ENCODE measurements at regions not wholly inside any gene's neighbourhood (a gene's known extent, or its start where the extent isn't known, plus 50 kb on each side); places are given as distances from the start of the nearest gene placed in this dataset.

- no peak overlapping the region for H3K9ac ChIP-seq (ENCODE audit: low read length)
Observed at GRCh38 chr13:63880705-63881104, 2465.1 kb upstream of the PCDH20 start.

GRCh38 chr13:63873936-63874335 is 2458.3 kb upstream of the PCDH20 start:
- no peaks in the 10 kb centered on the region for H3K4me1 ChIP-seq (ENCODE audit: control insufficient read depth, low read depth, low read length)
- H3K9me3 ChIP-seq (ENCODE audit: control insufficient read depth, low read depth, low read length) = no peaks in the 10 kb centered on the region
- H3K9ac ChIP-seq (ENCODE audit: low read length) = no peak overlapping the region
- H3K27me3 ChIP-seq (ENCODE audit: control insufficient read depth, insufficient read depth, low read length) = no peaks in the 10 kb centered on the region
- no peaks in the 10 kb centered on the region for H3K36me3 ChIP-seq (ENCODE audit: control insufficient read depth, low read depth, low read length)
- H3K4me3 ChIP-seq (ENCODE audit: low read length) = no peak overlapping the region
- H3K27ac ChIP-seq (ENCODE audit: low read length) = no peak overlapping the region

More at GRCh38 chr13:63880705-63881104, 2465.1 kb upstream of the PCDH20 start:
- Histone ChIP-seq H3K4me1 (ENCODE audit: control insufficient read depth, low read depth, low read length) (no peaks in the 10 kb centered on the region), H3K9me3 (ENCODE audit: control insufficient read depth, low read depth, low read length) (peaks cover 14% of the 10 kb centered on the region), H3K4me3 (ENCODE audit: low read length) (no peak overlapping the region), H3K36me3 (ENCODE audit: control insufficient read depth, low read depth, low read length) (no peaks in the 10 kb centered on the region), H3K27me3 (ENCODE audit: control insufficient read depth, insufficient read depth, low read length) (no peaks in the 10 kb centered on the region), H3K27ac (ENCODE audit: low read length) (no peak overlapping the region)

GRCh38 chr13:63864171-63864902 is 2448.7 kb upstream of the PCDH20 start:
- H3K36me3 ChIP-seq (ENCODE audit: control insufficient read depth, low read depth, low read length) = no peaks in the 10 kb centered on the region
- no peaks in the 10 kb centered on the region for H3K9me3 ChIP-seq (ENCODE audit: control insufficient read depth, low read depth, low read length)
- H3K9ac ChIP-seq (ENCODE audit: low read length) = no peak overlapping the region
- no peak overlapping the region for H3K27ac ChIP-seq (ENCODE audit: low read length)
- H3K27me3 ChIP-seq (ENCODE audit: control insufficient read depth, insufficient read depth, low read length) = no peaks in the 10 kb centered on the region
- no peak overlapping the region for H3K4me3 ChIP-seq (ENCODE audit: low read length)
- no peaks in the 10 kb centered on the region for H3K4me1 ChIP-seq (ENCODE audit: control insufficient read depth, low read depth, low read length)

GRCh38 chr13:63855457-63856118 is 2439.9 kb upstream of the PCDH20 start:
- Histone ChIP-seq H3K4me3 (ENCODE audit: low read length) (no peak overlapping the region), H3K9ac (ENCODE audit: low read length) (no peak overlapping the region), H3K9me3 (ENCODE audit: control insufficient read depth, low read depth, low read length) (no peaks in the 10 kb centered on the region), H3K36me3 (ENCODE audit: control insufficient read depth, low read depth, low read length) (no peaks in the 10 kb centered on the region), H3K27me3 (ENCODE audit: control insufficient read depth, insufficient read depth, low read length) (no peaks in the 10 kb centered on the region), H3K27ac (ENCODE audit: low read length) (no peak overlapping the region), H3K4me1 (ENCODE audit: control insufficient read depth, low read depth, low read length) (no peaks in the 10 kb centered on the region)

GRCh38 chr13:63853816-63854215 is 2438.2 kb upstream of the PCDH20 start:
- no peaks in the 10 kb centered on the region for H3K4me1 ChIP-seq (ENCODE audit: control insufficient read depth, low read depth, low read length)
- H3K27ac ChIP-seq (ENCODE audit: low read length) = no peak overlapping the region
- H3K4me3 ChIP-seq (ENCODE audit: low read length) = no peak overlapping the region
- H3K9ac ChIP-seq (ENCODE audit: low read length) = no peak overlapping the region
- H3K36me3 ChIP-seq (ENCODE audit: control insufficient read depth, low read depth, low read length) = no peaks in the 10 kb centered on the region
- H3K9me3 ChIP-seq (ENCODE audit: control insufficient read depth, low read depth, low read length) = no peaks in the 10 kb centered on the region
- H3K27me3 ChIP-seq (ENCODE audit: control insufficient read depth, insufficient read depth, low read length) = no peaks in the 10 kb centered on the region

- H3K9ac ChIP-seq (ENCODE audit: low read length) = no peak overlapping the region
- H3K4me3 ChIP-seq (ENCODE audit: low read length) = no peak overlapping the region
- H3K9me3 ChIP-seq (ENCODE audit: control insufficient read depth, low read depth, low read length) = no peaks in the 10 kb centered on the region
- H3K36me3 ChIP-seq (ENCODE audit: control insufficient read depth, low read depth, low read length) = no peaks in the 10 kb centered on the region
- H3K27me3 ChIP-seq (ENCODE audit: control insufficient read depth, insufficient read depth, low read length) = no peaks in the 10 kb centered on the region
- H3K4me1 ChIP-seq (ENCODE audit: control insufficient read depth, low read depth, low read length) = no peaks in the 10 kb centered on the region
- H3K27ac ChIP-seq (ENCODE audit: low read length) = no peak overlapping the region
Observed at GRCh38 chr13:63851526-63851925, 2435.9 kb upstream of the PCDH20 start.

GRCh38 chr13:63843766-63844699 is 2428.4 kb upstream of the PCDH20 start:
- Histone ChIP-seq H3K36me3 (ENCODE audit: control insufficient read depth, low read depth, low read length) (no peaks in the 10 kb centered on the region), H3K4me1 (ENCODE audit: control insufficient read depth, low read depth, low read length) (no peaks in the 10 kb centered on the region), H3K27ac (ENCODE audit: low read length) (no peak overlapping the region), H3K4me3 (ENCODE audit: low read length) (no peak overlapping the region), H3K9me3 (ENCODE audit: control insufficient read depth, low read depth, low read length) (no peaks in the 10 kb centered on the region), H3K9ac (ENCODE audit: low read length) (no peak overlapping the region), H3K27me3 (ENCODE audit: control insufficient read depth, insufficient read depth, low read length) (no peaks in the 10 kb centered on the region)

- no peak overlapping the region for H3K27ac ChIP-seq (ENCODE audit: low read length)
- no peak overlapping the region for H3K4me3 ChIP-seq (ENCODE audit: low read length)
- no peaks in the 10 kb centered on the region for H3K36me3 ChIP-seq (ENCODE audit: control insufficient read depth, low read depth, low read length)
- H3K9me3 ChIP-seq (ENCODE audit: control insufficient read depth, low read depth, low read length) = no peaks in the 10 kb centered on the region
- H3K4me1 ChIP-seq (ENCODE audit: control insufficient read depth, low read depth, low read length) = no peaks in the 10 kb centered on the region
- H3K9ac ChIP-seq (ENCODE audit: low read length) = no peak overlapping the region
- no peaks in the 10 kb centered on the region for H3K27me3 ChIP-seq (ENCODE audit: control insufficient read depth, insufficient read depth, low read length)
Observed at GRCh38 chr13:63842102-63842501, 2426.5 kb upstream of the PCDH20 start.

- no peaks in the 10 kb centered on the region for H3K9me3 ChIP-seq (ENCODE audit: control insufficient read depth, low read depth, low read length)
- H3K9ac ChIP-seq (ENCODE audit: low read length) = no peak overlapping the region
- H3K36me3 ChIP-seq (ENCODE audit: control insufficient read depth, low read depth, low read length) = no peaks in the 10 kb centered on the region
- H3K27ac ChIP-seq (ENCODE audit: low read length) = no peak overlapping the region
- no peaks in the 10 kb centered on the region for H3K4me1 ChIP-seq (ENCODE audit: control insufficient read depth, low read depth, low read length)
- no peak overlapping the region for H3K4me3 ChIP-seq (ENCODE audit: low read length)
- no peaks in the 10 kb centered on the region for H3K27me3 ChIP-seq (ENCODE audit: control insufficient read depth, insufficient read depth, low read length)
Observed at GRCh38 chr13:63840551-63841421, 2425.1 kb upstream of the PCDH20 start.

- Histone ChIP-seq H3K36me3 (ENCODE audit: control insufficient read depth, low read depth, low read length) (no peaks in the 10 kb centered on the region), H3K4me3 (ENCODE audit: low read length) (no peak overlapping the region), H3K9me3 (ENCODE audit: control insufficient read depth, low read depth, low read length) (no peaks in the 10 kb centered on the region), H3K9ac (ENCODE audit: low read length) (no peak overlapping the region), H3K27ac (ENCODE audit: low read length) (no peak overlapping the region), H3K27me3 (ENCODE audit: control insufficient read depth, insufficient read depth, low read length) (no peaks in the 10 kb centered on the region), H3K4me1 (ENCODE audit: control insufficient read depth, low read depth, low read length) (no peaks in the 10 kb centered on the region)
Observed at GRCh38 chr13:63838366-63839110, 2422.9 kb upstream of the PCDH20 start.
